HepG2 (cell line): ENCODE measurements at regions not wholly inside any gene's neighbourhood (a gene's known extent, or its start where the extent isn't known, plus 50 kb on each side); places are given as distances from the start of the nearest gene placed in this dataset.

Experiments
- ASH2L ChIP-seq: fragments of 300-600, 200-600 bp; sonication (generic); IDR thresholded peaks from 2 replicates; pipeline ENCODE4 v1.7.0; 2017; ENCODE audit warnings: low read depth, mild to moderate bottlenecking, moderate library complexity, mixed read lengths, low read length; ENCODE audit not compliant: insufficient read length
- CHD2 ChIP-seq: IDR thresholded peaks from 2 replicates; pipeline ENCODE4 v1.6.1; 2011; ENCODE audit warnings: low read depth, low read length, improper control_type of control experiment
- CTCF ChIP-seq: sonication (generic); formaldehyde crosslinking; IDR thresholded peaks from 2 replicates; pipeline ENCODE4 v1.5.0; 2020; ENCODE audit warnings: mild to moderate bottlenecking, missing genetic modification reagents, moderate library complexity
- ESRRA ChIP-seq: sonication (generic); formaldehyde crosslinking; IDR thresholded peaks from 2 replicates; pipeline ENCODE4 v1.5.1; 2020; ENCODE audit warnings: mild to moderate bottlenecking, low read depth, missing genetic modification reagents
- HNF4G ChIP-seq, 2 experiments: sonication (generic) in 1 of 2; formaldehyde crosslinking in 1 of 2; IDR thresholded peaks; 2 replicates each; pipeline versions ENCODE4 v1.4.0 to v1.6.1; 2011 to 2020; ENCODE audit warnings: borderline replicate concordance in 2 of 2, low read depth in 2 of 2, mild to moderate bottlenecking in 2 of 2, low read length in 1 of 2, missing genetic modification reagents in 1 of 2, moderate library complexity in 1 of 2
- JARID2 ChIP-seq: sonication (generic); formaldehyde crosslinking; IDR thresholded peaks from 2 replicates; pipeline ENCODE4 v1.8.1; 2023; ENCODE audit warnings: missing genetic modification reagents, inconsistent platforms; ENCODE audit not compliant: insufficient replicate concordance
- MEF2D ChIP-seq: sonication (generic); formaldehyde crosslinking; IDR thresholded peaks from 2 replicates; pipeline ENCODE4 v1.5.1; 2020; ENCODE audit warnings: mild to moderate bottlenecking, missing genetic modification reagents
- NFE2L2 ChIP-seq: fragments of 150-350 bp; IDR thresholded peaks from 2 replicates; pipeline ENCODE4 v1.6.1; 2014; ENCODE audit warnings: low read length
- POLR2AphosphoS5 ChIP-seq: IDR thresholded peaks from 2 replicates; pipeline ENCODE4 v1.6.1; 2012; ENCODE audit warnings: low read depth, low read length
- SOX5 ChIP-seq: IDR thresholded peaks from 2 replicates; pipeline ENCODE4 v1.6.1; 2016; ENCODE audit warnings: borderline replicate concordance
- TCF12 ChIP-seq, 2 experiments: fragments of 450-650 bp in 1 of 2; sonication (generic) in 1 of 2; formaldehyde crosslinking in 1 of 2; IDR thresholded peaks; 2 replicates each; pipeline versions ENCODE4 v1.6.1 to v1.8.0; 2017 to 2022; ENCODE audit warnings: antibody characterized with exemption in 1 of 2, mild to moderate bottlenecking in 1 of 2, missing genetic modification reagents in 1 of 2, moderate library complexity in 1 of 2
- ZBTB43 ChIP-seq: sonication (generic); formaldehyde crosslinking; conservative IDR thresholded peaks from 2 replicates; pipeline ENCODE4 v1.4.0; 2020; ENCODE audit warnings: missing genetic modification reagents
- TF ChIP-seq, protein P1 (sequence below): sonication (generic); formaldehyde crosslinking; IDR thresholded peaks from 2 replicates; pipeline ENCODE4 v1.5.1; 2020; ENCODE audit warnings: mild to moderate bottlenecking, moderate library complexity, missing genetic modification reagents

DNA sequence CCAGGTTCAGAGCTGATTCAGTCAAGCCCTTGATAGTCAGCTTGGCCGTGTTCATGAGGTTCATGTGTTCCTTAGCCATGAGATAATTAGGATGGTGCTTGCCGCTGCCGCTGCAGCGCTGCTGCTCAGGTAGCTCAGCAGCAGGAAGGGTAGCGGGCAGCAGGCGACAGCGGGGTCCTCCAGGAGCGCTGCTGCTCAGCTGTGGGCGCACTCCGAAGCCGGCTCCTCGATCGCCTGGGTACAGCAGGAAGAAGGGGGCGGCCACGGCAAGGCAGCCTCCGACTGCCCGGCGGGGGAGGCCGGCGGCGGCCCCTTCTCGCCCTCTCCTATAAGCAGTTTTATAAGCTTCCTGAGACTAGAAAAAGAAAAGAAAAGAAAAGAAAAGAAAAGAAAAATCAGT is 1253.6 kb downstream of the EFNA5 start:
- TF ChIP-seq ESRRA (CRISPR knock-in tag) = no peak
- TF ChIP-seq TCF12 (IDR thresholded peaks at IDR 0.05) = no peak
- TF ChIP-seq TCF12 (CRISPR knock-in tag; IDR thresholded peaks at IDR 0.05) = no peak
- TF ChIP-seq ASH2L = no peak
- TF ChIP-seq, protein P1, sequence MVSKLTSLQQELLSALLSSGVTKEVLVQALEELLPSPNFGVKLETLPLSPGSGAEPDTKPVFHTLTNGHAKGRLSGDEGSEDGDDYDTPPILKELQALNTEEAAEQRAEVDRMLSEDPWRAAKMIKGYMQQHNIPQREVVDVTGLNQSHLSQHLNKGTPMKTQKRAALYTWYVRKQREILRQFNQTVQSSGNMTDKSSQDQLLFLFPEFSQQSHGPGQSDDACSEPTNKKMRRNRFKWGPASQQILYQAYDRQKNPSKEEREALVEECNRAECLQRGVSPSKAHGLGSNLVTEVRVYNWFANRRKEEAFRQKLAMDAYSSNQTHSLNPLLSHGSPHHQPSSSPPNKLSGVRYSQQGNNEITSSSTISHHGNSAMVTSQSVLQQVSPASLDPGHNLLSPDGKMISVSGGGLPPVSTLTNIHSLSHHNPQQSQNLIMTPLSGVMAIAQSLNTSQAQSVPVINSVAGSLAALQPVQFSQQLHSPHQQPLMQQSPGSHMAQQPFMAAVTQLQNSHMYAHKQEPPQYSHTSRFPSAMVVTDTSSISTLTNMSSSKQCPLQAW (CRISPR knock-in tag) = no peak
- TF ChIP-seq ZBTB43 = no peak
- no peak for TF ChIP-seq JARID2
- no peak for TF ChIP-seq HNF4G (IDR thresholded peaks at IDR 0.05; ENCODE audit: borderline replicate concordance, low read depth, low read length)
- no peak for TF ChIP-seq HNF4G (CRISPR knock-in tag; IDR thresholded peaks at IDR 0.05; ENCODE audit: borderline replicate concordance, low read depth)
- no peak for TF ChIP-seq CTCF (CRISPR knock-in tag)
- no peak for TF ChIP-seq MEF2D (CRISPR knock-in tag)
- TF ChIP-seq POLR2AphosphoS5 = no peak
- TF ChIP-seq CHD2 = no peak
- TF ChIP-seq SOX5 = no peak
- TF ChIP-seq NFE2L2 = no peak
